ENCODE measurements at regions not wholly inside any gene's neighbourhood (a gene's known extent, or its start where the extent isn't known, plus 50 kb on each side); places are given as distances from the start of the nearest gene placed in this dataset.

DNA sequence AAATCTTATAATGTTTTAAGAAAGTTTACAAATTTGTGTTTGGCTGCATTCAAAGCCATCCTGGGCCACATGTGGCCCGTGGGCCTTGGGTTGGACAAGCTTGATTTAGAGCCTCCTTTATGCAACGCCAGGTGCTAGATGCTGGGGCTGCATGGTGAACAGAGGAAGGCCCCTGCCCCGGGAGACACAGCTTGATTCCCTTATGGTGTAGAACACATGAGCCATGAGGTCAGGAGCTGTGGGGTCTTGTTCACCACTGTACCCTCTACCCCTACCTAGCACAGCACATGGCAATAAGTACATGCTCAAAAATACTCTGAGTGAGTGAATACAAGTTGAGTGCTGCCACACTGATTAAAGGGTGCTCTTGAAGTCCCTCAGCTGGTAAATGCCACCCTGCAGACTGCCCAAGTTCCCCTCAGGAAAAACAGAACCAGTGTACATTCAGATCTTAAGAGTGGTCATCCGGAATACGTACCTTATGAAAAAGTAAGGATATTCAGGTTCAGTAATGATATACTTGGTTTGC lies 71.9 kb downstream of the ARRDC3 start:
- TF ChIP-seq, protein P1, sequence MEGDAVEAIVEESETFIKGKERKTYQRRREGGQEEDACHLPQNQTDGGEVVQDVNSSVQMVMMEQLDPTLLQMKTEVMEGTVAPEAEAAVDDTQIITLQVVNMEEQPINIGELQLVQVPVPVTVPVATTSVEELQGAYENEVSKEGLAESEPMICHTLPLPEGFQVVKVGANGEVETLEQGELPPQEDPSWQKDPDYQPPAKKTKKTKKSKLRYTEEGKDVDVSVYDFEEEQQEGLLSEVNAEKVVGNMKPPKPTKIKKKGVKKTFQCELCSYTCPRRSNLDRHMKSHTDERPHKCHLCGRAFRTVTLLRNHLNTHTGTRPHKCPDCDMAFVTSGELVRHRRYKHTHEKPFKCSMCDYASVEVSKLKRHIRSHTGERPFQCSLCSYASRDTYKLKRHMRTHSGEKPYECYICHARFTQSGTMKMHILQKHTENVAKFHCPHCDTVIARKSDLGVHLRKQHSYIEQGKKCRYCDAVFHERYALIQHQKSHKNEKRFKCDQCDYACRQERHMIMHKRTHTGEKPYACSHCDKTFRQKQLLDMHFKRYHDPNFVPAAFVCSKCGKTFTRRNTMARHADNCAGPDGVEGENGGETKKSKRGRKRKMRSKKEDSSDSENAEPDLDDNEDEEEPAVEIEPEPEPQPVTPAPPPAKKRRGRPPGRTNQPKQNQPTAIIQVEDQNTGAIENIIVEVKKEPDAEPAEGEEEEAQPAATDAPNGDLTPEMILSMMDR (IDR thresholded peaks at IDR 0.05; ENCODE audit: low read length) = no peak
- no peak for TF ChIP-seq EZH2 (IDR thresholded peaks at IDR 0.05; ENCODE audit: borderline replicate concordance, low read length)

Measured in OCI-LY1 (cell line).